HL-60 (cell line): ENCODE measurements at regions not wholly inside any gene's neighbourhood (a gene's known extent, or its start where the extent isn't known, plus 50 kb on each side); places are given as distances from the start of the nearest gene placed in this dataset.

Experiments used
- CTCF ChIP-seq: IDR thresholded peaks from one replicate; pipeline ENCODE4 v1.5.1; 2011; ENCODE audit warnings: low read length, control low read depth, inconsistent platforms; ENCODE audit not compliant: insufficient read depth
- GABPA ChIP-seq: IDR thresholded peaks from 2 replicates; pipeline ENCODE4 v1.6.1; 2012; ENCODE audit warnings: low read depth
- REST ChIP-seq: IDR thresholded peaks from 2 replicates; pipeline ENCODE4 v1.6.1; 2012; ENCODE audit warnings: low read depth; ENCODE audit not compliant: insufficient replicate concordance

- TF ChIP-seq CTCF (no peak), REST (no peak), GABPA (no peak)
These were observed 218.5 kb downstream of the SLC6A15 start for GRCh38 chr12:84694116-84694515.
